Astrocyte of the cerebellum (primary cell): ENCODE measurements at regions not wholly inside any gene's neighbourhood (a gene's known extent, or its start where the extent isn't known, plus 50 kb on each side); places are given as distances from the start of the nearest gene placed in this dataset.
"Not testable (repeated sequence)": the region's sequence is repeated elsewhere in the genome, so short reads cannot be mapped to it uniquely, and the experiment has no call there.

Experiments used
- DNase-seq: peaks from one replicate; pipeline ENCODE4 v3.0.0-alpha.2; 2011; ENCODE audit warnings: low read depth
- H3K4me3 ChIP-seq: 2 replicates; pipeline ENCODE4 v1.5.1; 2011; ENCODE audit warnings: mild to moderate bottlenecking, low read depth, low read length, moderate library complexity
- CTCF ChIP-seq: IDR thresholded peaks from 2 replicates; pipeline ENCODE4 v1.5.1; 2012; ENCODE audit warnings: low read length, low read depth, moderate library complexity, mild to moderate bottlenecking; ENCODE audit errors: missing control alignments
- in situ Hi-C: cut with HindIII; loops from 2 replicates; pipeline ENCODE4 v1.10.0; 2017; ENCODE audit warnings: low sequenced_read_pairs

GRCh38 chr16:10297341-10298006 lies 88.4 kb upstream of the ATF7IP2 start:
- DNase-seq = no peak
- in situ Hi-C loops = no loop called here
- no peak overlapping the region for H3K4me3 ChIP-seq
- no peak for TF ChIP-seq CTCF

- H3K4me3 ChIP-seq = no peak overlapping the region
- no peak for TF ChIP-seq CTCF
- no peak for DNase-seq
- in situ Hi-C loops = loop anchor here (25.0 kb wide), 1 partner anchor 211 kb away; no protein-coding TSS in a partner anchor
Observed at GRCh38 chr16:10300905-10301304, 85.0 kb upstream of the ATF7IP2 start.

DNA sequence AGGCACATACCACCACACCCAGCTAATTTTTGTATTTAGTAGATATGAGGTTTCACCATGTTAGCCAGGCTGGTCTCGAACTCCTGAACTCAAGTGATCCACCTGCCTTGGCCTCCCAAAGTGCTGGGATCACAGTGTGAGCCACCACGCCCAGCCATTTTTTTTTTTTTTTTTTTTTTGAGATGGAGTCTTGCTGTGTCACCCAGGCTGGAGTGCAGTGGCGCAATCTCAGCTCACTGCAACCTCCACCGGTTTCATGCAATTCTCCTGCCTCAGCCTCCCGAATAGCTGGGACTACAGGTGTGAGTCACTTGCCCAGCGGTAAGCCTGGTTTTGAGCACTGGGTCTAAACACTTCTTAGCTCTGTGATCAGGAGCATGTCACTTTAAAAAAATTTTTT lies 84.3 kb upstream of the ATF7IP2 start:
- H3K4me3 ChIP-seq, DNase-seq: not testable (repeated sequence)
- in situ Hi-C loops = loop anchor here (25.0 kb wide), 1 partner anchor 211 kb away; no protein-coding TSS in a partner anchor

- no peak overlapping the region for H3K4me3 ChIP-seq
- no peak for DNase-seq
- TF ChIP-seq CTCF = no peak
- in situ Hi-C loops = loop anchor here (25.0 kb wide), 1 partner anchor 206 kb away; no protein-coding TSS in a partner anchor
Observed at GRCh38 chr16:10305912-10306311, 79.9 kb upstream of the ATF7IP2 start.

DNA sequence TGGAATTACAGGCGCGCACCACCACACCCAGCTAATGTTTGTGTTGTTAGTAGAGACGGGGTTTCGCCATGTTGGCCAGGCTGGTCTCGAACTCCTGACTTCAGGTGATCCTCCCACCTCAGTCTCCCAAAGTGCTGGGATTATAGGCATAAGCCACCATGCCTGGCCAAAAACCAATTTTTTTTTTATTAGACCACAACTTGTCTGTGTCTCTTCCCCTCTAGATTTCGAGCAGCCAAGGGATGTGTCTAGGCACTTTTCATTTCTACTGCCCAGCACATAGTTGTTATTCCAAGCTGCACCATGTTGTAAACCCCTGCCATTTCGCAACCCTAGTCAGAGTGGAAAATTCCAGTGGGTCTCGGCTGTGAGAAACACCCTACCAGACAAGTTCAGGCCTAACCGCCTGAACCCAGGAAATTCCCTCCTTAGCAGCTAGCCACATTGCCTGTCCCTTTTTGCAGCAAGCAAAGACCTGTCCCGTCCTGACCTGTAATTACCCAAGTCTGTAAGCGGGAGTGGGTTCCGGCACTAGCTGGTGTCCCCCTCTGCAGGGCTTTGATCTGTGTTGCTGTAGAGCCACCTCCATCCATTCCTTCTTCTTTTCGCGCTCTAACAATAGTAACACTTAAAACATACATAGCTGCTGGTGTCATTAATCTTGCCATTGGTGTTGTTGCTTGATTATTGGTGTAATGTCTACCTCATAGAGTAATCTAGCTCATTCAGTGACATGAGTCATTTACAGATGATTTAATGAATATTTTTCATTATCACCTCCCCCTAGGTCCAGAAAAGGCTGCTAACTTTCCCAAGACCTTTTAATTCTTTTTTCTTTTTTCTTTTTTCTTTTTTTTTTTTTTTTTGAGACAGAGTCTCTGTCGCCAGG lies 77.3 kb upstream of the ATF7IP2 start:
- H3K4me3 ChIP-seq = no peak overlapping the region
- in situ Hi-C loops = loop anchor here (25.0 kb wide), 1 partner anchor 204 kb away; no protein-coding TSS in a partner anchor
- no peak for TF ChIP-seq CTCF
- no peak for DNase-seq

GRCh38 chr16:10309271-10309932 lies 76.5 kb upstream of the ATF7IP2 start:
- DNase-seq = no peak
- H3K4me3 ChIP-seq = no peak overlapping the region
- no peak for TF ChIP-seq CTCF
- in situ Hi-C loops = loop anchor here (25.0 kb wide), 1 partner anchor 203 kb away; no protein-coding TSS in a partner anchor
